GM10266 (cell line): ENCODE measurements at regions not wholly inside any gene's neighbourhood (a gene's known extent, or its start where the extent isn't known, plus 50 kb on each side); places are given as distances from the start of the nearest gene placed in this dataset.
"Not testable (repeated sequence)": the region's sequence is repeated elsewhere in the genome, so short reads cannot be mapped to it uniquely, and the experiment has no call there.

Source experiments
- DNase-seq: peaks from one replicate; pipeline ENCODE4 v3.0.0; 2012; ENCODE audit errors: extremely low spot score
- TF ChIP-seq, protein P1 (sequence below): IDR thresholded peaks from 2 replicates; pipeline ENCODE4 v1.5.1; 2012; ENCODE audit warnings: mild to moderate bottlenecking, low read depth; ENCODE audit not compliant: control insufficient read depth, insufficient read depth; ENCODE audit errors: missing control alignments

DNA sequence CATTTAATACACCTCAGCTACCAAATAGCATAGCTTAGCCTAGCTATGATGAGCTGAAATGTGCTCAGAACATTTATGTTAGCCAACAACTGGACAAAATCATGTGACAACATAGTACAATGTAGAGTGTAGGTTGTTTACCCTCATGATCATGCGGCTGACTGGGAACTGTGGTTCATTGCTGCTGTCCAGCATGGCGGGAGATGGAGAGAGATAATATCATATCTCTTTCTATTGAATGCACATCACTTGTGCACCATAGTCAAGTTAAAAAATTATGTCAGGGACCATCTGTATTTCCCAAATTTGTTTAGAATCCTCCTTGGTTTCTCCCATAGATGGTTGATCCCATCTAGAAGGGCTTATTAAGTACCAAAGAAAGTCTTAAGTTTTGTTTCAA lies 151.1 kb upstream of the ELL2 start:
- no peak for DNase-seq
- TF ChIP-seq, protein P1, sequence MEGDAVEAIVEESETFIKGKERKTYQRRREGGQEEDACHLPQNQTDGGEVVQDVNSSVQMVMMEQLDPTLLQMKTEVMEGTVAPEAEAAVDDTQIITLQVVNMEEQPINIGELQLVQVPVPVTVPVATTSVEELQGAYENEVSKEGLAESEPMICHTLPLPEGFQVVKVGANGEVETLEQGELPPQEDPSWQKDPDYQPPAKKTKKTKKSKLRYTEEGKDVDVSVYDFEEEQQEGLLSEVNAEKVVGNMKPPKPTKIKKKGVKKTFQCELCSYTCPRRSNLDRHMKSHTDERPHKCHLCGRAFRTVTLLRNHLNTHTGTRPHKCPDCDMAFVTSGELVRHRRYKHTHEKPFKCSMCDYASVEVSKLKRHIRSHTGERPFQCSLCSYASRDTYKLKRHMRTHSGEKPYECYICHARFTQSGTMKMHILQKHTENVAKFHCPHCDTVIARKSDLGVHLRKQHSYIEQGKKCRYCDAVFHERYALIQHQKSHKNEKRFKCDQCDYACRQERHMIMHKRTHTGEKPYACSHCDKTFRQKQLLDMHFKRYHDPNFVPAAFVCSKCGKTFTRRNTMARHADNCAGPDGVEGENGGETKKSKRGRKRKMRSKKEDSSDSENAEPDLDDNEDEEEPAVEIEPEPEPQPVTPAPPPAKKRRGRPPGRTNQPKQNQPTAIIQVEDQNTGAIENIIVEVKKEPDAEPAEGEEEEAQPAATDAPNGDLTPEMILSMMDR: no peak

DNA sequence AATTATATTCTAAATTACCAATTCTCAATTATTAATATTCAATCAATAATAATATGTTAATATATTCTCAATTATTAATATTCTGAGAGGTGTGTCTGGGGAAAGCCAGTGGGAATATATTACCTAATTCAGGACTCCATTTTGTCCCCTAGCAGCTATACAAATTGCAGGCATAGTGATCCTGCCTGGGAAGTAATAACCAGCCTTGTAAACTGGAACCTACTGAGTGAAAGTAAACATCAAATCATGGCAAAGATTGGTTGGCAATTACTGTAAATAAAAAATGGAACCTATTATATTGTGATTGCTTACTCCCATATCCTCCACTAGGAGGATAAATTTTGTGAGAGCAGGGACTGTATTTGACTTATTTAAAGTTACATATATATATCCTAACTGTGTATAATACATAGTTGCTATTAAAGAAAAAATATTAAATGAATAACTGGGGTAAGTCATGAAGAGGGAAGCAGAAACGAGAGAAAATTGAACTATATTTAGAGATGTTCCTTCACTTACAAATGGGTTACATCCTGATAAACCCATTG lies 150.5 kb upstream of the ELL2 start:
- TF ChIP-seq, protein P1: no peak
- DNase-seq: no peak

DNA sequence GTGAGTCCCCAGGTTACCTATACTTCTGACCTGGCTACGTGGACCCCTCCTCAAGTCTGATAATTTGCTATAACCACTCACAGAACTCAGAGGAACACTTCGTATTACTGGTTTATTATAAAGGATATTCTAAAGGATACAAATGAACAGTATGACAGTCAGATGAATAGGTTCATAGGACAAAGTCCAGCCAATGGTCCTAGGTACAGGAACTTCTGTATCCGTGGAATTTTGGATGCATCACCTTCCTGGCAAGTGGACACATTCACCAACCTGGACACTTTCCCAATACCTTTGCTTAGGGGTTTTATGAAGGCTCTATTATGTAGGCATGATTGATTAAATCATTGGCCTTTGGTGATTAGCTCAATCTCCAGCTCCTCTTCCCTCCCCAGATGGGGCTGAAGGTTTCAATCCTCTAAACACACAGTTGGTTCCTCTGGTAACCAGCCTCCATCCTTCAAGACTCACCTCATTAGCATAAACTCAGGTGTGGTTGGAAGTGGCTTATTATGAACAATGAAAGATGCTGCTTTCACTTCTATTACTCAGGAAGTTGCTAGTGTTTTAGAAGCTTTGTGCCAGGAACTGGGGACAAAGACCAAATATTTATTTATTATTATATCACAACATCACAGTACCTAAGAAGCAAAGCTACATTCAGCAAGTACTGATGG lies 149.6 kb upstream of the ELL2 start:
- no peak for DNase-seq
- TF ChIP-seq, protein P1: no peak

DNA sequence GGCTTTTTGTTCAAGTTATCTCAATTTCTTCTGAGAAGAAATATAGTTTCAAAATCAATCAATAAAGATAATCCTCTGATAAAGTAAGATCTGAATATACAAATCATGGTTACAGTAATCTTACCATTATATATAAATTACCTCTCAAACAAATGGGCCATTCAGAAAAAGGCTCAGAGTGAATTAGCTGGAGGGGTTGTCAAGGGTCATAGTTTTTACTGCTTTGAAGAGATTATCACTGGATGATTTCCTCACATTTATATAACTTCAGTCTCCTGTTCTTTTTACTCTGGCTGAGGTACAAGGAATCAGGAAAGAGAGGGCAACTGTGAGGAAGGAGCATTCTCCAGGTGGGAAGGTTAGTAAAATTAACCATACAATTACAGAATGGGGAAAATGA lies 148.6 kb upstream of the ELL2 start:
- no peak for DNase-seq

DNA sequence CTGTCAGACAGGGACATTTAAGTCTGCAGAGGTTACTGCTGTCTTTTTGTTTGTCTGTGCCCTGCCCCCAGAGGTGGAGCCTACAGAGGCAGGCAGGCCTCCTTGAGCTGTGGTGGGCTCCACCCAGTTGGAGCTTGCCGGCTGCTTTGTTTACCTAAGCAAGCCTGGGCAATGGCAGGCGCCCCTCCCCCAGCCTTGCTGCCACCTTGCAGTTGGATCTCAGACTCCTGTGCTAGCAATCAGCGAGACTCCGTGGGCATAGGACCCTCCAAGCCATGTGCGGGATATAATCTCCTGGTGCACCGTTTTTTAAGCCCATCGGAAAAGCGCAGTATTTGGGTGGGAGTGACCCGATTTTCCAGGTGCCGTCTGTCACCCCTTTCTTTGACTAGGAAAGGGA lies 147.0 kb upstream of the ELL2 start:
- not testable (repeated sequence) for DNase-seq

More for the DNA sequence above, 148.6 kb upstream of the ELL2 start:
- TF ChIP-seq, protein P1: no peak

DNA sequence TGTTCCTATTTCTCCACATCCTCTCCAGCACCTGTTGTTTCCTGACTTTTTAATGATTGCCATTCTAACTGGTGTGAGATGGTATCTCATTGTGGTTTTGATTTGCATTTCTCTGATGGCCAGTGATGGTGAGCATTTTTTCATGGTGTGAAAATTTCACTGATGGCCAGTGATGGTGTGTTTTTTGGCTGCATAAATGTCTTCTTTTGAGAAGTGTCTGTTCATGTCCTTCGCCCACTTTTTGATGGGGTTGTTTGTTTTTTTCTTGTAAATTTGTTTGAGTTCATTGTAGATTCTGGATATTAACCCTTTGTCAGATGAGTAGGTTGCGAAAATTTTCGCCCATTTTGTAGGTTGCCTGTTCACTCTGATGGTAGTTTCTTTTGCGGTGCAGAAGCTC lies 142.2 kb upstream of the ELL2 start:
- DNase-seq: not testable (repeated sequence)

DNA sequence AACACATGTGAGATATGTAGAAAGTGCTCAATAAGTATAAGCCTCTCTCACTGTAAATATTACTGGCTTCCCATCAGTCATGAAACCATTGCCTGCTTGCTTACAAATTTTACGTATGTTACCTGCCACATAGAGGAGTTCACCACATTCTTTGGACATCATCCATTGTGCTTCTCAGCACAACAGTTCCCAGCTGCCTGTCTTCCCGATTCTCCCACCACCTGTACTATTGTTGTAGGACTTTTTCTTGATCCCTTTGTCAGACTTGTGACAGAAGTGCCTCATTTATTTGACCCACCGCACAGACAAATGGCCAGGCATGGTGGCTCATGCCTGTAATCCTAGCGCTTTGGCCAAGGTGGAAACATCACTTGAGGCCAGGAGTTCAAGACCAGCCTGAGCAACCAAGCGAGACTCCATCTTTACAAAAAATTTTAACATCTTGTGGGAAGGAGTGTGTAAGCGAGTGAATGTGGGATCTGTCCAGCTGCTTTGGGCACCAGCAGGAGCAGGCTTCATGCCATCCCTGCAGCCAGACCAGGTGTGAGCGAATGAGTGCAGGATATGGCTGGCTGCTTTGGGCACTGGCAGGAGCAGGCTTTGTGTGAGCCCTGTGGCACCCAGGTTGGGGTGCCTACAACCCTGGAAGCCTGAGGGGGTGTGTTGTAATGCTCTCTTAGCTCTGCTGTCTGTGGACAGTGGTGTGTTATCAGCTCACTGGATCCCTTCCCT lies 139.9 kb upstream of the ELL2 start:
- TF ChIP-seq, protein P1: no peak

DNA sequence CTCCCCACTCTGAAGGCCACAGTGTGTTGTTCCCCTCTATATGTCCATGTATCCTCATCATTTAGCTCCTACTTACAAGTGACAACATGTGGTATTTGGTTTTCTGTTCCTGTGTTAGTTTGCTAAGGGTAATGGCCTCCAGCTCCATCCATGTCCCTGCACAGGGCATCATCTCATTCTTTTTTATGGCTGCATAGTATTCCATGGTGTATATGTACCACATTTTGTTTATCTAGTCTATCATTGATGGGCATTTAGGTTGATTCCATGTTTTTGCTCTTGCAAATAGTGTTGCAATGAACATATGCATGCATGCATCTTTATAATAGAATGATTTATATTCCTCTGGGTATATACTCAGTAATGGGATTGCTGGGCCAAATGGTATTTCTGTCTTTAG lies 135.8 kb upstream of the ELL2 start:
- not testable (repeated sequence) for DNase-seq

More for the DNA sequence above, 139.9 kb upstream of the ELL2 start:
- no peak for DNase-seq
